ENCODE measurements at regions not wholly inside any gene's neighbourhood (a gene's known extent, or its start where the extent isn't known, plus 50 kb on each side); places are given as distances from the start of the nearest gene placed in this dataset.
A peak's percentile ranks its signal among the peaks of the same experiment; 100 is the strongest.

DNA sequence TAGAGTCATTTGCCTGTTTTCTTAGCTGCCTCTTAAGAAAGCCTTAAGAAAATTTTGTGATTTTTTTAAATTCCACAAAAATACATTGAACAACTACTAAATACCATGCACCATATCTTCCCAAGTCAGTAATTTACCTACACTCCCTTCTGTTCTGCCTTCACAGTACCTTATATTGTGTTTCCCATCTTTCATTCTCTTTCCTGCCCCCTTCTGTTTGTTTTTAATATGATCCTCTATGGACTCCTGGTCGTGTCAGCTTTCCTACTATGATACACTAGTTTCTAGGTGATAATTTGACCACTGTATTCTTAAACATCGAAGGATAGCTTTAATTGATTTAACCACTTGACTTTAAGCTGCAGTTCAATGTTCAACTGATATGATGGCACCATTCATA lies 297.7 kb upstream of the HAND2 start:
- H3K4me2 ChIP-seq (ENCODE audit: insufficient read depth in 1 of 2, low read depth in 2 of 2, low read length in 2 of 2): no peak overlapping the region
- no peak overlapping the region for H3K23ac ChIP-seq (ENCODE audit: insufficient read length)
- no peak for DNase-seq (ENCODE audit: low read depth in 1 of 2, low spot score in 2 of 2)
- H2BK5ac ChIP-seq (ENCODE audit: low read depth, low read length): no peak overlapping the region
- FAIRE-seq: no peak
- H3K36me3 ChIP-seq (ENCODE audit: control insufficient read depth in 2 of 4, insufficient read depth in 4 of 4, low read length in 3 of 4): no peaks in the 10 kb centered on the region
- H3K4ac ChIP-seq (replicated peaks; ENCODE audit: insufficient read length, low read depth, low read length): no peak overlapping the region
- H4K20me1 ChIP-seq (replicated peaks in 1 of 2; ENCODE audit: control insufficient read depth in 1 of 2, insufficient read depth in 2 of 2, low read length in 2 of 2): no peaks in the 10 kb centered on the region
- no peak overlapping the region for H3K27ac ChIP-seq (ENCODE audit: low read depth, low read length)
- no peaks in the 10 kb centered on the region for H3K27me3 ChIP-seq (replicated peaks in 1 of 4; ENCODE audit: control insufficient read depth in 3 of 4, extremely low read depth in 1 of 4, insufficient read depth in 3 of 4, low read length in 3 of 4)
- no peak overlapping the region for H2AFZ ChIP-seq (ENCODE audit: low read length)
- H4K8ac ChIP-seq (ENCODE audit: extremely low read depth, insufficient read depth, low read length): no peak overlapping the region
- WGBS, 2 experiments (ENCODE audit: extremely low coverage in 1 of 2, insufficient coverage in 1 of 2, insufficient read length in 1 of 2, insufficient replicate concordance in 2 of 2, low coverage in 1 of 2, low lambda C conversion rate in 2 of 2, missing lambda C conversion rate in 1 of 2): 63% methylated on average over 2 of the region's 2 CpGs; no CpG with 5 or more reads in 1 of the 2 experiments
- H3K9ac ChIP-seq (replicated peaks in 1 of 4; ENCODE audit: extremely low read depth in 1 of 4, low read depth in 3 of 4, low read length in 3 of 4): no peak overlapping the region
- H3K23me2 ChIP-seq (ENCODE audit: low read depth, low read length): no peaks in the 10 kb centered on the region
- TF ChIP-seq, protein P1, sequence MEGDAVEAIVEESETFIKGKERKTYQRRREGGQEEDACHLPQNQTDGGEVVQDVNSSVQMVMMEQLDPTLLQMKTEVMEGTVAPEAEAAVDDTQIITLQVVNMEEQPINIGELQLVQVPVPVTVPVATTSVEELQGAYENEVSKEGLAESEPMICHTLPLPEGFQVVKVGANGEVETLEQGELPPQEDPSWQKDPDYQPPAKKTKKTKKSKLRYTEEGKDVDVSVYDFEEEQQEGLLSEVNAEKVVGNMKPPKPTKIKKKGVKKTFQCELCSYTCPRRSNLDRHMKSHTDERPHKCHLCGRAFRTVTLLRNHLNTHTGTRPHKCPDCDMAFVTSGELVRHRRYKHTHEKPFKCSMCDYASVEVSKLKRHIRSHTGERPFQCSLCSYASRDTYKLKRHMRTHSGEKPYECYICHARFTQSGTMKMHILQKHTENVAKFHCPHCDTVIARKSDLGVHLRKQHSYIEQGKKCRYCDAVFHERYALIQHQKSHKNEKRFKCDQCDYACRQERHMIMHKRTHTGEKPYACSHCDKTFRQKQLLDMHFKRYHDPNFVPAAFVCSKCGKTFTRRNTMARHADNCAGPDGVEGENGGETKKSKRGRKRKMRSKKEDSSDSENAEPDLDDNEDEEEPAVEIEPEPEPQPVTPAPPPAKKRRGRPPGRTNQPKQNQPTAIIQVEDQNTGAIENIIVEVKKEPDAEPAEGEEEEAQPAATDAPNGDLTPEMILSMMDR (IDR thresholded peaks at IDR 0.05; ENCODE audit: control extremely low read depth in 1 of 3, insufficient read depth in 1 of 3, low read depth in 1 of 3, low read length in 3 of 3): peak in 1 of 3 experiments; percentile 16; a peak in 2 of 4 replicates
- TF ChIP-seq SAP30 (IDR thresholded peaks at IDR 0.05; ENCODE audit: insufficient read depth, insufficient replicate concordance, low read length) (no peak), RAD21 (IDR thresholded peaks at IDR 0.05 in 1 of 2, conservative IDR thresholded peaks at IDR 0.05 in 1 of 2; ENCODE audit: low read depth in 2 of 2, low read length in 2 of 2) (peak; percentile 24 to 36; a peak in 3 of 4 replicates)
- no peak overlapping the region for H3K56ac ChIP-seq (replicated peaks; ENCODE audit: insufficient read length, low read depth, low read length)
- H3K79me2 ChIP-seq (ENCODE audit: control insufficient read depth in 1 of 2, insufficient read depth in 2 of 2, low read length in 2 of 2): no peaks in the 10 kb centered on the region
- H3K18ac ChIP-seq (ENCODE audit: extremely low read depth, low read length): no peak overlapping the region
- H3K79me1 ChIP-seq (ENCODE audit: low read depth, low read length): no peaks in the 10 kb centered on the region; the same call in 1 of the 2 replicates
- H2BK120ac ChIP-seq (replicated peaks; ENCODE audit: low read depth, low read length): no peak overlapping the region
- H3K14ac ChIP-seq (ENCODE audit: insufficient read length): no peak overlapping the region
- no peak overlapping the region for H4K5ac ChIP-seq (ENCODE audit: insufficient read length, low read depth, low read length)
- no peak overlapping the region for H2AK5ac ChIP-seq (ENCODE audit: low read depth, low read length)
- no peaks in the 10 kb centered on the region for H3K4me1 ChIP-seq (replicated peaks in 1 of 4; ENCODE audit: control insufficient read depth in 3 of 4, insufficient read depth in 4 of 4, low read length in 3 of 4)
- no peak overlapping the region for H2BK15ac ChIP-seq (ENCODE audit: low read length)
- no peak overlapping the region for H4K91ac ChIP-seq (replicated peaks; ENCODE audit: insufficient read length, low read length)
- no peak overlapping the region for H2BK12ac ChIP-seq (ENCODE audit: low read depth, low read length)
- POLR2A ChIA-PET (ENCODE audit: partially characterized antibody): no interaction called here
- H3K9me3 ChIP-seq (ENCODE audit: insufficient read depth in 2 of 2, low read depth in 1 of 2, low read length in 1 of 2): no peaks in the 10 kb centered on the region
- CTCF ChIA-PET (ENCODE audit: partially characterized antibody): interaction anchor here (0.6 to 2.0 kb wide), 12 partner anchors 13 to 324 kb away, joined by 3 to 11 read pairs (median 4); no protein-coding TSS in a partner anchor
- H3K4me3 ChIP-seq (ENCODE audit: extremely low read depth in 1 of 4, insufficient read depth in 2 of 4, low read depth in 3 of 4, low read length in 4 of 4): no peak overlapping the region
- no peak overlapping the region for H2BK20ac ChIP-seq (ENCODE audit: low read length)
